SK-N-DZ (cell line): ENCODE measurements at regions not wholly inside any gene's neighbourhood (a gene's known extent, or its start where the extent isn't known, plus 50 kb on each side); places are given as distances from the start of the nearest gene placed in this dataset.

Experiments used
- DNase-seq: peaks from one replicate; pipeline ENCODE4 v3.0.0-alpha.2; 2015; ENCODE audit warnings: low spot score

GRCh38 chr10:78296785-78297184, 263.1 kb downstream of the RPS24 start:
- no peak for DNase-seq

DNA sequence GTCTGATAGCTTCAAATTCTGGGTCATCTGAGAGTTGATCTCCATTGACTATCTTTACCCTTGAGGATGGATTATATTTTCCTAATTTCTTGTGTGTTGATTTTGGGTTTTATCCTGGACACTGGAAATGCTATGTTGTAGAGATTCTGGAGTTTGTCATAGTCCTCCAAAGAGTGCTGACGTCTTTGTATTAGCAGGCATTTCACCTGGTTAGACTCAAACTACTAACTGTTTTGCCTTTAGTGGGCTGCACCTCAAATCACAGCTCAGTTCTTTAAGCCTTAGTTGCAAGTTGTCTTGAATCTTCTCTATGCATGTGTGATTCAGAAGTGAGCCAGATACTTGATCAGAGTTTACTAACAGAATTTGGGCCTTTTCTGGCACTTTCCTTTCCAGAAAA, 264.3 kb downstream of the RPS24 start:
- no peak for DNase-seq

- DNase-seq = no peak
These were observed 265.2 kb downstream of the RPS24 start for GRCh38 chr10:78298835-78299234.

DNA sequence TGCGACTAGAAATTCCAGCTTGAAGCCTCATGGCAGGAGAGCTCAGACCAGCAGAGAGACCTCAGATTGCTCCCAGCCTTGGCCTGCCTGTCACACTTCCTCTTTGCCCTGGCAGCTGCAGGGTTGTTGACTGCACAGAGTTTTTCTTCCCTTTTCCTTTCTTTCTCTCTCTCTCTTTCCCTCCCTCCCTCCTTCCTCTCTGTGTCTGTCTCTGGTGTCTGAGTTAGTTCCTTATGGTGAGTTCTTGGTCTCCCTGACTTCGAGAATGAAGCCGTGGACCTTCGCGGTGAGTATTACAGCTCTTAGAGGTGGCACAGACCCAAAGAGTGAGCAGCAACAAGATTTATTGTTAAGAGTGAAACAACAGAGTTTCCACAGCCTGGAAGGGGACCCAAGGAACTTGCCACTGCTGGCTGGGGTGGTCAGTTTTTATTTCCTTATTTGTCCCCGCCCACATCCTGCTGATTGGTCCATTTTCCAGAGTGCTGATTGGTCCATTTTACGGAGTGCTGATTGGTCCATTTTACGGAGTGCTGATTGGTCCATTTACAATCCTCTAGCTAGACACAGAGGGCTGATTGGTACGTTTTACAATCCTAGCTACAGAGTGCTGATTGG, 266.3 kb downstream of the RPS24 start:
- DNase-seq = no peak

GRCh38 chr10:78300526-78300925, 266.9 kb downstream of the RPS24 start:
- no peak for DNase-seq

DNA sequence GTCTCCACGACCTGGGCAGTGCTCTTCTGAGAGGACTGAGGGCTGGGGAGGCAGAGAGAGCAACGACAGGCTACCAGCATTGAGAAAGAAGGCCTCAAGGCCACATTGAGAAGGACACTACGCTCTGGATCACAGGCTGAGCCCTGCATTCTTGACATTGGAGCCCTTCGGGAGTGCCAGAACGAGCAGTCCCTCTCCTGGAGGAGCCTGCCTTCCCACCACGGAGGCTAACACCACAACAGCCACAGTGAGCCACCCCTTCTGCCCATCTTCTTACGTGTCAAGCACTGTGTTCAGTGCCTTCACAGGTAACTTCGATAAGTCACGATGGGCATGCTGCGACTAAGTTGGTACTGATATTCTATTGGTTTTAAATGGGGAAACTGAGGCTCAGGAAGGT, 267.8 kb downstream of the RPS24 start:
- no peak for DNase-seq

DNA sequence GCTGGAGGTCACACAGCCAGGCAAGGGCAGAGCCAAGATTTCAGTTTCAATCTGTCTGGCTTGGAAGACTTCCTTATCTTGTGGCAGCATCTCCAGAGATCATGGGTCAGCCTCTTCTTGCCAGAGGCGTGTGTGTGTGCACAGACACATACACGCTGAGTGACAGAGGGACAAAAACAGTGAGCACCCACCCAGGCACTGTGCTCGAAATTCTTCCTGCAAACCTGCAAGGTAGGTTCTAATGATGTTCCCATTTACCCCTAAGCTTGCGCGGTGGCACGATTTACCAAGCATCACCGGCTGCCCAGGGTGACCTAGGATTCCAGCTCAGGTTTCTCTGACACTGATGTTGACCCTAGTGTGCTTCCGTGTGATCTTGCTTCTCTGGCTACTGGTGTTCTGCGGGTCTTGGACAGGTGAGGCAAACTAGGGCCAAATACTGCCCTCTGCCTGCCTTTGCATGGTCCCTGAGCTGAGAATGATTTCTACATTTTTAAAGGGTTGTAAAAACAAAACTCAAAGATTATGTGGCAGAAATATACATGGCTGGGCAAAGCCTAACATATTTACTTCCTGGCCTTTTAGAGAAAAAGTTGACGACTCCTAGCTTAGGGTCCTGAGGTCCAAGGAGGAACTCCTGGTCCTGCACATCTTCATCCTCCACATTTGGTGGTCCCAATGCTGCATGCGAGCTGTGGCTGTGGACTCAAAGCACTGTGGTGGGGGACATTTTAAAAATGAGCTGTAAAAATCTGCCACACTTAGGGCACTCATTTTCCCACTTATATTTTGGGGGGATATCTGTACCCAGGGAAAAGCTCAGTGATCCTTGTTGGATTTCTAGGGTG, 268.5 kb downstream of the RPS24 start:
- peak; percentile 56 for DNase-seq

DNA sequence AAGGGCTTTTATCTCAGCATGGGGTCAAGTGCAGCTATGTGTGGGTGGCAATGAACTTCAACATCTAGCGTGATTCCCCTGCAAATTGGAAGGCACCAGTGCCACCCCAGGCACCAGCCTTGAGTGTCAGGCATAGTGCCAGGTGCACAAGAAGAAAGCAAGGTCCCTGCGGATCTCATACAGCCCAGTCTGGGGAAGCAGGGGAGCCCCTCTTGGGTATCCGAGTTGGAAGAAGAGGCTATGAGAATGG, 269.0 kb downstream of the RPS24 start:
- DNase-seq = no peak

- peak; percentile 97 for DNase-seq
These were observed 269.6 kb downstream of the RPS24 start for GRCh38 chr10:78302989-78303854.

- DNase-seq = no peak
These were observed 270.7 kb downstream of the RPS24 start for GRCh38 chr10:78304091-78305045.

- DNase-seq = no peak
These were observed 271.6 kb downstream of the RPS24 start for GRCh38 chr10:78305311-78305710.

DNA sequence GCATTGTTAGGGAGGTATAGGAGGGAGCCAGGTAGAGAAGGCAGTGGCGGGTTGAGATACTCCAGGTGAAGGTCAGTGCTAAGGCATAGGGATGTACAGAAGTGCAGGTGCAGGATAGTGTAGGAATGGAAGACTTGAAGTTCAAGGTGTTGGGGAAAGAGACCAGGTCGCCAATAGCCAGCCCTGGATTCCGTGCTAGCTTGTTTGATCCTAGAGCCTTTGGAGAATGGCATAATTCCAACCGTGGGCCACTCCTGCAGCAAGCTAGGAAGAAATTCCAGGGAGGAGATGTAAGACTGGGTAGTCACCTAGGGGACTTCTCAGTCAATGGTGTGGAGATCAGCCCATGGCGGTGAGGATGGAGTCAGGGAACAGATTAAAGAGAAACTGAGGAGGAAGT, 272.7 kb downstream of the RPS24 start:
- no peak for DNase-seq

DNA sequence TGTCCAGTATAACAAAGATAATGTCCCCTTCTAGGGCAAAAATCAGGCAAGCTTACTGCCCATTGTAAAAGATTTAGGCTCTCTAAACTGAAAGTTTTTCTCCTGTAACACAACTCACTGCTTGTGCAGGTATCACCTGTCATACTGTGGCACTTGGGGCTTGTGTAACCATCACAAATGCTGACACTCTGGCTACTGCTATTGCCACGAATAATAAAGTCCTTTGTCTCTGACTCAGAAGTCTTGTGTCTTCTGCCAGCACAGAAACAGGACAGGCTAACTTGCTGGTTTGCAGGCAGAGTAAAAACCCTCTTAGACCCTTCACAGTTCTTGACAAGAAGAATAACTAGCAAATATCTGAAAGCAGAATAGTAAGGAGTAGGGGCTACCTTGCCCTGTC, 273.9 kb downstream of the RPS24 start:
- DNase-seq = no peak

DNA sequence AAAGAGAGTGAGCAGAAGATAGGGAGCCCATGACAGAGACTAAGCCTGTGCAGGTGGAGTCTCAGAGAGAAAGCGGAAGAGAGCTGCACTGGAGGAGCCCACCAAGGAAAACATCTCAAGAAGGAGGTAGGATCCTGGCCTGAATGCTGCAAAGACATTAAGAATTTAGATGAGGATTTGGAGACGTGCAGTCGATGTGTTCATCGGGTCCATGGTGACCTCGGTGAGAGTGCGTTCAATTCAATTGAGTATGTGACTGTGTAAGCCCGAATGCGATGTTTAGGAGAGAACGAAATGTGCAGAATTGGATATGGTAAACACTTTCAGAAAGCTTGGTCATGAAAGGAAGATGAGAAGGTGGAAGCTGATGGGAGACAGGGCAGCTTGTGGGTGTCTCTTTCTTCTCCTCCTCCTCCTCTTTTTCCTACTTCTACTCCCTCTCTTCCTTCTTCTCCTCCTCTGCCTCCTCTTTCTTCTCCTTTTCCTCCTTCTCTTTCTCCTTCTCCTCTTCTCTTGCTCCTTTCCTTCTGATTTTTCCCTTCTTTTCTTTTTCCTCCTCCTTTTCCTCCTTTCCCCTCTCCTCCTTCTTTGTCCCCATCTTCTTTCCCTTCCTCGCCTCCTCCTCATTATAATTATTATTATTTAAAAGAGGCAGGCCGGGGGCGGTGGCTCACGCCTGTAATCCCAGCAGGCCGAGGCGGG, 276.0 kb downstream of the RPS24 start:
- DNase-seq = no peak

GRCh38 chr10:78310481-78311080, 276.9 kb downstream of the RPS24 start:
- no peak for DNase-seq

DNA sequence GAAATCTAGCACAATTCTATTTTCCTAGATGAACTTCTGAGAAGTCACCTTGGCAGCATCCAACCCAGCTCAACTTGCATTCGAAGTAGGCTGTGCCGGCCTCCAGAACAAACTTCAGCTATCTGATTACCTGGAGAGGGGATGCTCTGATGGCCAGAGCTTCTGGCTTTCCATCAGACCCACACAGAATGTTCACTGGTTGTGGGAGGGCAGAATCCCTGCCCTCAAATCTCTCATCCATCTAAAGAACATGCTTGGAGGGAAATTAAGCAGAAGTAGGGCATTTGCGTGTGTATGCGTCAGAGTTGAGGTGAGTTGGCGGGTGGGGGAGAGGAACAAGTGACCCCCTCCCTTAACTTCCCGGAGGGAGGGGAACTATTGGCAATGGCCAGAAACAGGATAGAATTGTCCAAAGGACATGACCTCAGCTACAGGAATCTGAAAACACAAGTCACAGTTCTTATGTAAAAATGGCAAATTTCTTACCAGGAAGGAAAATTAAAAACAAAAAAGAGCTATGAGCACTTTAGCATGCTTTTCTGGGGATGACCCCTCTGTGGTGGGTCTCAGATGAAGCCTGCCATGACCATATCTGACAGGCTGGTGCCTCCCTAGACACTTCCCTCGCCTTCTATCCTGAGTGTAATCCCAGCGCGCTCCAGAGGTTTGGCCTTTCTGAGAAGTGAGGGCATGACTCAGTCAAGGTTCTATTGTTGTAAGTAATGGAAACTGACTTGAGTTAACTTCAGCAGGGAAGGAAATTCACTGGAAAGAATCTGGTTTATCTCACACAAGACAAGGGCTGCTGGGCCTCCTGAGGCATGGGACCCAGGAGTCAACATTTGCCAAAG, 278.8 kb downstream of the RPS24 start:
- no peak for DNase-seq

- DNase-seq = no peak
These were observed 279.4 kb downstream of the RPS24 start for GRCh38 chr10:78313048-78313381.

- no peak for DNase-seq
These were observed 280.0 kb downstream of the RPS24 start for GRCh38 chr10:78313636-78314035.

DNA sequence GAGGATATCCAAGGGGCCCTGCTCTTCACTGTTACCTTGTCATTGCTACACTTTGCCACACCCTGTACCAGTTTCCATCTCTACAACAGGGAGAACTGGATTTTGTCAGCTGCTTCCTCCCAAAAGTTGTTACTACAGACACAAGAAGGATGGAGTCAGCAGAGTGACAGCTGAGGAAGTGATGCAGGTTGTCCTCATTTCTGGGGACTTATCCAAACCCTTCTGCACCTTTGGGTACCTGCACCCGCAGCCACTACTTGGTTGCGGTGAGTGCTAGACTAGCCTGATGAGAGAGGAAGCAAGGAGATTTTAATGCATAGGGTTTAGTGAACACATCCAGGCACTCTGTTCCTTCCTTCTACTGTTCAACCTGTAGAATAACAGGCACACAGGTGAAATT, 281.0 kb downstream of the RPS24 start:
- no peak for DNase-seq
